Ovary (tissue), 7 donors: ENCODE measurements at regions not wholly inside any gene's neighbourhood (a gene's known extent, or its start where the extent isn't known, plus 50 kb on each side); places are given as distances from the start of the nearest gene placed in this dataset.

Experiments
- DNase-seq, 5 donors: peaks; one replicate each; pipeline ENCODE4 v3.0.0-alpha.2; 2019 to 2020
- H3K27ac ChIP-seq, 2 donors: fragments of 200-600 bp; one replicate each; pipeline versions ENCODE4 v1.5.1 to v1.8.0; 2019 to 2022
- H3K27me3 ChIP-seq: fragments of 200-600 bp; one replicate; pipeline ENCODE4 v1.8.0; 2022
- H3K36me3 ChIP-seq: fragments of 200-600 bp; sonication (generic); one replicate; pipeline ENCODE4 v1.5.1; 2019
- H3K4me1 ChIP-seq: one replicate; pipeline ENCODE4 v1.8.1; 2013; ENCODE audit warnings: mild to moderate bottlenecking, moderate library complexity; ENCODE audit not compliant: insufficient read depth
- H3K4me3 ChIP-seq: fragments of 200-600 bp; sonication (generic); one replicate; pipeline ENCODE4 v1.5.1; 2017
- H3K9me3 ChIP-seq, 2 donors: fragments of 200-600 bp in 1 of 2; sonication (generic) in 1 of 2; one replicate each; pipeline versions ENCODE4 v1.5.1 to v1.8.1; 2013 to 2019; ENCODE audit warnings: mild to moderate bottlenecking in 1 of 2, moderate library complexity in 1 of 2
- CTCF ChIP-seq, 3 donors: fragments of 450-650 bp in 2 of 3; fragments of 200-600 bp in 1 of 3; IDR thresholded peaks; one replicate each; pipeline versions ENCODE4 v1.5.1 to v1.8.0; 2016 to 2022; ENCODE audit warnings: antibody characterized with exemption in 3 of 3, mild to moderate bottlenecking in 1 of 3
- EP300 ChIP-seq: sonication (generic); formaldehyde crosslinking; IDR thresholded peaks from one replicate; pipeline ENCODE4 v1.6.1; 2017; ENCODE audit warnings: antibody characterized with exemption
- POLR2A ChIP-seq: fragments of 450-650 bp; IDR thresholded peaks from one replicate; pipeline ENCODE4 v1.6.1; 2017; ENCODE audit warnings: antibody characterized with exemption, mild to moderate bottlenecking, moderate library complexity
- WGBS, 3 donors: extraction: QIAGEN DNeasy Blood & Tissue Kit in 1 of 3; methylation state at CpG; one replicate each; pipeline versions ENCODE4 v1.1.5 to v1.1.7; 2013 to 2017; 5-methylcytosine and 5-hydroxymethylcytosine counted together
- intact Hi-C, 4 donors: fragments of 100-400 bp; cut with DNase I; formaldehyde crosslinking; loops; one replicate each; pipeline versions ENCODE4 v1.11.0 to v1.15.1; 2022 to 2023
- donor health status: DM: no; HTN: no; CAD: no; lungs with moderate emphysema.
- donor health status: DM: no; HTN: no; CAD: no.
- donor health status: Bipolar disorder and iron deficiency.
- donor health status: DM: no; HTN: no; CAD: no.
- donor health status: DM: yes; HTN: yes; CAD: no.

- Histone ChIP-seq H3K4me1 (no peaks in the 10 kb centered on the region), H3K27ac (no peak overlapping the region), H3K4me3 (no peak overlapping the region), H3K36me3 (no peaks in the 10 kb centered on the region), H3K9me3 (no peaks in the 10 kb centered on the region), H3K27me3 (no peaks in the 10 kb centered on the region)
- no peak for DNase-seq
- no peak for TF ChIP-seq EP300
- no peak for TF ChIP-seq POLR2A
- TF ChIP-seq CTCF (IDR thresholded peaks at IDR 0.05) = no peak
- intact Hi-C loops = no loop called here
- 75 to 90% (median 85%) methylated on average over 1 of the region's 1 CpG for WGBS, 3 donors
Measured at GRCh38 chr6:51271615-51272014, 452.9 kb downstream of the TFAP2B start.

- Histone ChIP-seq H3K36me3 (no peaks in the 10 kb centered on the region), H3K4me3 (no peak overlapping the region), H3K27me3 (no peaks in the 10 kb centered on the region), H3K27ac (no peak overlapping the region), H3K4me1 (no peaks in the 10 kb centered on the region), H3K9me3 (no peaks in the 10 kb centered on the region)
- no peak for TF ChIP-seq CTCF (IDR thresholded peaks at IDR 0.05)
- no peak for TF ChIP-seq POLR2A
- TF ChIP-seq EP300 = no peak
- intact Hi-C loops = no loop called here
- 51 to 56% (median 55%) methylated on average over 5 of the region's 5 CpGs for WGBS, 3 donors
- DNase-seq = no peak
Measured at GRCh38 chr6:51273228-51273961, 454.7 kb downstream of the TFAP2B start.

- Histone ChIP-seq H3K9me3 (no peaks in the 10 kb centered on the region), H3K27me3 (no peaks in the 10 kb centered on the region), H3K4me3 (no peak overlapping the region), H3K36me3 (no peaks in the 10 kb centered on the region), H3K4me1 (no peaks in the 10 kb centered on the region), H3K27ac (no peak overlapping the region)
- TF ChIP-seq CTCF (IDR thresholded peaks at IDR 0.05) (no peak), EP300 (no peak), POLR2A (no peak)
- 77 to 93% (median 89%) methylated on average over 1 of the region's 1 CpG for WGBS, 3 donors
- intact Hi-C loops = no loop called here
- DNase-seq = no peak
Measured at GRCh38 chr6:51277474-51277873, 458.8 kb downstream of the TFAP2B start.

GRCh38 chr6:51282026-51282425, 463.4 kb downstream of the TFAP2B start:
- DNase-seq = no peak
- TF ChIP-seq POLR2A = no peak
- no peak for TF ChIP-seq CTCF (IDR thresholded peaks at IDR 0.05)
- TF ChIP-seq EP300 = no peak
- intact Hi-C loops = no loop called here
- Histone ChIP-seq H3K9me3 (no peaks in the 10 kb centered on the region), H3K27ac (no peak overlapping the region), H3K36me3 (no peaks in the 10 kb centered on the region), H3K4me3 (no peak overlapping the region), H3K27me3 (no peaks in the 10 kb centered on the region), H3K4me1 (no peaks in the 10 kb centered on the region)
- 70 to 82% (median 80%) methylated on average over 2 of the region's 2 CpGs for WGBS, 3 donors
